ENCODE measurements at regions not wholly inside any gene's neighbourhood (a gene's known extent, or its start where the extent isn't known, plus 50 kb on each side); places are given as distances from the start of the nearest gene placed in this dataset.

- no peaks in the 10 kb centered on the region for H3K27me3 ChIP-seq (replicated peaks; ENCODE audit: control insufficient read depth, insufficient read depth, low read length)
- no peaks in the 10 kb centered on the region for H3K36me3 ChIP-seq (ENCODE audit: control insufficient read depth, insufficient read depth, low read length)
- Mint-ChIP-seq H3K4me1 (ENCODE audit: low read depth, unreplicated experiment) (no peaks in the 10 kb centered on the region), H3K36me3 (ENCODE audit: insufficient read depth, unreplicated experiment) (no peaks in the 10 kb centered on the region), H3K9me3 (ENCODE audit: unreplicated experiment) (no peaks in the 10 kb centered on the region), H3K27ac (ENCODE audit: unreplicated experiment) (no peak overlapping the region), H3K4me3 (ENCODE audit: unreplicated experiment) (no peak overlapping the region), H3K27me3 (ENCODE audit: insufficient read depth, unreplicated experiment) (peaks cover 4% of the 10 kb centered on the region)
- intact Hi-C loops (cut with micrococcal nuclease; ENCODE audit: unreplicated experiment): no loop called here
- BruUV-seq (replicated peaks): no TSS peak
- no peak for TF ChIP-seq CTCF (IDR thresholded peaks at IDR 0.05; ENCODE audit: insufficient read depth in 1 of 2, low read depth in 1 of 2, low read length in 1 of 2, severe bottlenecking in 1 of 2, unreplicated experiment in 1 of 2)
- no peak for DNase-seq
- no peaks in the 10 kb centered on the region for H3K4me1 ChIP-seq
- ChIA-PET POLR2A (no interaction called here), CTCF (no interaction called here)
- H3K4me3 ChIP-seq (ENCODE audit: low read depth, low read length): no peak overlapping the region
- H3K9me3 ChIP-seq: peaks cover 2% of the 10 kb centered on the region; the same call in 1 of the 2 replicates
Measured at GRCh38 chr12:22935501-22935900, 310.5 kb downstream of the ETNK1 start.

GRCh38 chr12:22938323-22938722 lies 313.4 kb downstream of the ETNK1 start:
- no peak overlapping the region for H3K4me3 ChIP-seq (ENCODE audit: low read depth, low read length)
- Mint-ChIP-seq H3K4me3 (ENCODE audit: unreplicated experiment) (no peak overlapping the region), H3K36me3 (ENCODE audit: insufficient read depth, unreplicated experiment) (no peaks in the 10 kb centered on the region), H3K4me1 (ENCODE audit: low read depth, unreplicated experiment) (no peaks in the 10 kb centered on the region), H3K27me3 (ENCODE audit: insufficient read depth, unreplicated experiment) (peaks cover 4% of the 10 kb centered on the region), H3K9me3 (ENCODE audit: unreplicated experiment) (peaks cover 11% of the 10 kb centered on the region), H3K27ac (ENCODE audit: unreplicated experiment) (no peak overlapping the region)
- intact Hi-C loops (cut with micrococcal nuclease; ENCODE audit: unreplicated experiment): no loop called here
- ChIA-PET CTCF (no interaction called here), POLR2A (no interaction called here)
- BruUV-seq (replicated peaks): no TSS peak
- DNase-seq: no peak
- H3K27me3 ChIP-seq (replicated peaks; ENCODE audit: control insufficient read depth, insufficient read depth, low read length): no peaks in the 10 kb centered on the region
- H3K9me3 ChIP-seq: peaks cover 12% of the 10 kb centered on the region
- TF ChIP-seq CTCF (IDR thresholded peaks at IDR 0.05; ENCODE audit: insufficient read depth in 1 of 2, low read depth in 1 of 2, low read length in 1 of 2, severe bottlenecking in 1 of 2, unreplicated experiment in 1 of 2): no peak
- H3K36me3 ChIP-seq (ENCODE audit: control insufficient read depth, insufficient read depth, low read length): no peaks in the 10 kb centered on the region
- H3K4me1 ChIP-seq: no peaks in the 10 kb centered on the region

- Histone ChIP-seq H3K9me3 (no peaks in the 10 kb centered on the region), H3K4me3 (ENCODE audit: low read depth, low read length) (no peak overlapping the region), H3K4me1 (no peaks in the 10 kb centered on the region), H3K36me3 (ENCODE audit: control insufficient read depth, insufficient read depth, low read length) (no peaks in the 10 kb centered on the region), H3K27me3 (replicated peaks; ENCODE audit: control insufficient read depth, insufficient read depth, low read length) (no peaks in the 10 kb centered on the region)
- peaks cover 10% of the 10 kb centered on the region for H3K9me3 Mint-ChIP-seq (ENCODE audit: unreplicated experiment)
- BruUV-seq (replicated peaks): no TSS peak
- ChIA-PET POLR2A (no interaction called here), CTCF (no interaction called here)
- TF ChIP-seq CTCF (IDR thresholded peaks at IDR 0.05; ENCODE audit: insufficient read depth in 1 of 2, low read depth in 1 of 2, low read length in 1 of 2, severe bottlenecking in 1 of 2, unreplicated experiment in 1 of 2): no peak
- H3K36me3 Mint-ChIP-seq (ENCODE audit: insufficient read depth, unreplicated experiment): no peaks in the 10 kb centered on the region
- no peak overlapping the region for H3K27ac Mint-ChIP-seq (ENCODE audit: unreplicated experiment)
- intact Hi-C loops (cut with micrococcal nuclease; ENCODE audit: unreplicated experiment): no loop called here
- no peaks in the 10 kb centered on the region for H3K4me1 Mint-ChIP-seq (ENCODE audit: low read depth, unreplicated experiment)
- DNase-seq: no peak
- peaks cover 8% of the 10 kb centered on the region for H3K27me3 Mint-ChIP-seq (ENCODE audit: insufficient read depth, unreplicated experiment)
- no peak overlapping the region for H3K4me3 Mint-ChIP-seq (ENCODE audit: unreplicated experiment)
Measured at GRCh38 chr12:22951206-22951605, 326.2 kb downstream of the ETNK1 start.

Data from Caco-2 (cell line).